ENCODE measurements at regions not wholly inside any gene's neighbourhood (a gene's known extent, or its start where the extent isn't known, plus 50 kb on each side); places are given as distances from the start of the nearest gene placed in this dataset.

DNA sequence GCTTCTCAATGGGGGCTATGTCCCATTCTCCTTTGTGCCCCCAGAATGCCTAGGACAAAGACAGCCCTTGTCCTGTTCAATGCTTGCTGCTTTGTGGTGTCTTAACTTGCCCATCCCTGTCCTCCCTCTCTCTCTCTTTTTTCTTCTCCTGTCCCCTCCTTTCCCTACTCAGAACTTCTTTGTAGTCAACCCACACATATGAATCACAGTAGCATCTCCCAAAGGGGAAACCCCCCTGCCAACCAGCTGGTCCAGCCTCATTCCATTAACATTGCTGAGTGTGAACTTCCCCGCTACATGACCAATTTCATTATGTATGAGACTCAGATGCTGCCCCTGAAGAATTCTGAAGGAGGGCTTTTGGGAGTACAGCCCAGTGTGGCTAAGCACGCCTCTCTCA, 408.3 kb downstream of the ENC1 start:
- Histone ChIP-seq H3K4me3 (ENCODE audit: extremely low read depth, insufficient read depth, low read length, poor library complexity, severe bottlenecking) (no peak overlapping the region), H3K27ac (ENCODE audit: low read depth, low read length, severe bottlenecking) (no peak overlapping the region), H3K4me1 (ENCODE audit: control insufficient read depth, insufficient read depth, low read length, poor library complexity, severe bottlenecking) (peaks cover 15% of the 10 kb centered on the region), H3K36me3 (ENCODE audit: control insufficient read depth, insufficient read depth, low read length) (no peaks in the 10 kb centered on the region), H3K9me3 (ENCODE audit: control insufficient read depth, low read length) (peaks cover 5% of the 10 kb centered on the region)
- WGBS, 2 experiments (ENCODE audit: insufficient coverage in 2 of 2), result 100% methylated on average over 1 of the region's 2 CpGs; no CpG with 5 or more reads in 1 of the 2 experiments

DNA sequence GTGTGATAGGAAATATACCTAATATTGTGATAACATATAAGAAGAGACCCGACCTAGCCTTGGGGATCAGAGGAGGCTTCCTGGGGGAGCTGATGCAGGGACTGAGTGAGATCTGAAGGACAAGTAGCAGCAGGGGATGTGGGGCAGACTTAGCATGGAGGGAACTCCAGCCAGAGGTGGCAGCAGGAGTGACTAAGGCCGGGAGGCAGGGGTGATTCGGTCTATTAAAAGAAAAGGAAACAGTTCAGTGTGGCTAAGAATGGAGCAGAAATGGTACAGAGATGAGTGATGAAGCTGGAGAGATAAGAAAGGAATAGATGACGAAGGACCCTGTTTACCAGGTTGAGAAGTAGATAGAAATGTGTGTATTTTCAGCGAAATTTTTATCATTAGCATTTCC, 408.8 kb downstream of the ENC1 start:
- 84 to 87% methylated on average over 4 to 5 of the region's 5 CpGs for WGBS, 2 experiments (ENCODE audit: insufficient coverage in 2 of 2)
- Histone ChIP-seq H3K4me1 (ENCODE audit: control insufficient read depth, insufficient read depth, low read length, poor library complexity, severe bottlenecking) (peaks cover 15% of the 10 kb centered on the region), H3K36me3 (ENCODE audit: control insufficient read depth, insufficient read depth, low read length) (no peaks in the 10 kb centered on the region), H3K4me3 (ENCODE audit: extremely low read depth, insufficient read depth, low read length, poor library complexity, severe bottlenecking) (no peak overlapping the region), H3K9me3 (ENCODE audit: control insufficient read depth, low read length) (peaks cover 5% of the 10 kb centered on the region), H3K27ac (ENCODE audit: low read depth, low read length, severe bottlenecking) (no peak overlapping the region)

DNA sequence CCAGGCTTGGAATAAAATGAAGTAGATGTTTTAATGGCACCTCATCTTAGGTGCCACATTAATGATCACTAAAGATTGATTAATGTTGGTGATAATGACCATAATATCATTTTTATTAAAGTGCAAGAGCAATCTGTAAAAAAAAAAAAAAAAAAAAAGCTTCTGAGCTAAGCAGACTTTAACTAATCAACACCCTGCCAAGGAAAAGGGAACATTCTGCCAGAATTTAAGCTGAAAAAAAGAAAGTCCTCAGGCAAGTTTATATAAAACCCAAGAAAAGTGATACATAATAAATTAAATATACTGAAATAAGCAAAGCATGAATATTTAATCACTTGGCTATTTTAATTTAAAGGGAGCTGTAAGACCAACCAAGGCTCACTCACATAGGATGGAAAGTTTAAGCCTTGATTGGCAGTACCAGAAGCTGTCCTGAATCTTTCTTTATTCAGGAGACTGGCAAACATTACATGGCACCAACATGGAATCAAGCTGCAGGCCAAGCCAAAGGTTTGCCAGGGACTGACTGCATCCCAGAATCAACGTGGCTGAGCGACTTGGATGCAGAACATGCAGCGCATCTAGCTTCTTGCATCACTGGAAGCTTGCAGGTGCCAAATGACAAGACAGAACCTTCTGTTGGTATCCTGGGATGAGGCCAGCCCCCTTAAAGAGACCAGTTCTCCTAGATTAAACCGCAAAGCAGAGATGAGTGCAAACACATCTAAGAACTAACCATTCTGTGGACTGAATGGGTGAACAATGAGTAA, 413.6 kb downstream of the ENC1 start:
- WGBS, 2 experiments (ENCODE audit: insufficient coverage in 2 of 2), result 79 to 81% methylated on average over 3 of the region's 4 CpGs
- H3K4me1 ChIP-seq (ENCODE audit: control insufficient read depth, insufficient read depth, low read length, poor library complexity, severe bottlenecking), result peaks cover under 1% of the 10 kb centered on the region
- H3K27ac ChIP-seq (ENCODE audit: low read depth, low read length, severe bottlenecking), result no peak overlapping the region
- H3K4me3 ChIP-seq (ENCODE audit: extremely low read depth, insufficient read depth, low read length, poor library complexity, severe bottlenecking), result no peak overlapping the region
- H3K36me3 ChIP-seq (ENCODE audit: control insufficient read depth, insufficient read depth, low read length), result no peaks in the 10 kb centered on the region
- H3K9me3 ChIP-seq (ENCODE audit: control insufficient read depth, low read length), result peaks cover 14% of the 10 kb centered on the region

DNA sequence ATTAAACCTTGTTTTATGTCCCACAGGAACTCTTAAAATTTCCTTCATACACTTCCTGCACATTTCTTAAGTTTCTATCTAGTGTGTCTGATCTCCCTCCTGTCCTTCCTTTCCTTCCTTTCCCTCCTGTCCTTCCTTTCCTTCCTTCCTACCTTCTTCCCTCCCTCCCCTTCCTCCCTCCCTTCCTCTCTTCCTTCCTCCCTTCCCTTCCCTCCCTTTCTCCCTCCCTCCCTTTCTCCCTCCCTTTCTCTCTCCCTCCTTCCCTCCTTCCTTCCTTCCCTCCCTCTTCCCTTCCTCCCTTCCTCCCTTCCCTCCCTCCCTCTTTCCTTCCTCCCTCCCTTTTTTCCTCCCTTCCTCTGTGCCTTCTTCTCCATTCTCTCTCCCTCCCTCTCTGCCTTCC, 414.9 kb downstream of the ENC1 start:
- H3K4me1 ChIP-seq (ENCODE audit: control insufficient read depth, insufficient read depth, low read length, poor library complexity, severe bottlenecking), result no peaks in the 10 kb centered on the region
- no peak overlapping the region for H3K4me3 ChIP-seq (ENCODE audit: extremely low read depth, insufficient read depth, low read length, poor library complexity, severe bottlenecking)
- peaks cover 14% of the 10 kb centered on the region for H3K9me3 ChIP-seq (ENCODE audit: control insufficient read depth, low read length)
- no peak overlapping the region for H3K27ac ChIP-seq (ENCODE audit: low read depth, low read length, severe bottlenecking)
- no peaks in the 10 kb centered on the region for H3K36me3 ChIP-seq (ENCODE audit: control insufficient read depth, insufficient read depth, low read length)

DNA sequence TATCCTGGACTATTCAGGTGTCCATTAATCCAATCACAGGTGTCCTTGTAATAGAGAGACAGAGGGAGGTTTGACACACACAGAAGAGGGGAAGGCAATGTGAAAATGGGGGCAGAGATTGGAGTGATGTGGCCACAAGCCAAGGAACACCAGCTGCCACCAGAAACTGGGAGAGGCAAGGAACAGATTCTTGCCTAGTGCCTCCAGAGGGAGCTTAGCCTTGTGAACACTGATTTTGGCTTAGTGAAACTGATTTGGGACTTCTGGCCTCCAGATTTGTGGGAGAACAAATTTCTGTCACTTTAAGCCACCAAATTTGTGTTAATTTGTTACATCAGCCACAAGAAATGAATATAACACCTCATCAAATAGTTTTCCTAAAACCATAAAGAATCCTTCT, 416.2 kb downstream of the ENC1 start:
- Histone ChIP-seq H3K4me1 (ENCODE audit: control insufficient read depth, insufficient read depth, low read length, poor library complexity, severe bottlenecking) (no peaks in the 10 kb centered on the region), H3K9me3 (ENCODE audit: control insufficient read depth, low read length) (peaks cover 9% of the 10 kb centered on the region), H3K4me3 (ENCODE audit: extremely low read depth, insufficient read depth, low read length, poor library complexity, severe bottlenecking) (no peak overlapping the region), H3K27ac (ENCODE audit: low read depth, low read length, severe bottlenecking) (no peak overlapping the region), H3K36me3 (ENCODE audit: control insufficient read depth, insufficient read depth, low read length) (no peaks in the 10 kb centered on the region)

DNA sequence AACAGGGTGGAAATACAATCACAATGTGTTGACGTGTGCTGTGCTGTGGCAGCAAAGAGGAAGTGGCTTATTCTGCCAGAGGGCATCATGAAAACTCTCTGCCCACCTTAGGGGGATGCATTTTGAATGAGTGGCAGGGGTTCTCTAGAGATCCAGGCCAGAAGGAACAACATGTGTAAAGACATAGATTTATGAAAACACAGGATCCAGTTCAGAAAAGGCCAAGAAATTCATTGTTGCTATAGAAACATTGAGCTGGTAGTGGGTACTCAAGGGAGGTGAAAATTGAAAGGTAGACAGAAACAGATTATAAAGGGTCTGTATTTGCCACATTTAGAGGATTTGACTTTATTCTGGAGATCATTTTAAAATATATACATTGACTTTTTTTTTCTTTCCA, 417.7 kb downstream of the ENC1 start:
- Histone ChIP-seq H3K4me3 (ENCODE audit: extremely low read depth, insufficient read depth, low read length, poor library complexity, severe bottlenecking) (no peak overlapping the region), H3K9me3 (ENCODE audit: control insufficient read depth, low read length) (peaks cover 9% of the 10 kb centered on the region), H3K36me3 (ENCODE audit: control insufficient read depth, insufficient read depth, low read length) (no peaks in the 10 kb centered on the region), H3K4me1 (ENCODE audit: control insufficient read depth, insufficient read depth, low read length, poor library complexity, severe bottlenecking) (no peaks in the 10 kb centered on the region), H3K27ac (ENCODE audit: low read depth, low read length, severe bottlenecking) (no peak overlapping the region)
- WGBS, 2 experiments (ENCODE audit: insufficient coverage in 2 of 2), result 80 to 100% methylated on average over 1 of the region's 1 CpG

DNA sequence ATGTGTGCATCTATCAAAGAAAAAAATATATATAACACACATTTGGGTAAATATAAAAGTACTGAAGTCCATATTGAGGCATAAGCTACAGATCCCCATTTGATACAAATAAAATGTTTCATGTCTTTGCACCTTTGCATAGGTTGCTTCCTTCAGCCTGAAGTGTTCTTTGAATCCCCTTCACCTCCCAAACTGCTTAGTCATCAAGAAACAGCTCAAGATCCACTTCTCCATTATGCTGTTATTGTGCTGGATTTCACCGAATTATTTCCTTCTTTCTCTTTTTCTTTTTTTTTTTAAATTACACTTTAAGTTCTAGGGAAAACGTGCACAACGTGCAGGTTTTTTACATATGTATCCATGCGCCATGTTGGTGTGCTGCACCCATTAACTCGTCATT, 419.1 kb downstream of the ENC1 start:
- no peak overlapping the region for H3K27ac ChIP-seq (ENCODE audit: low read depth, low read length, severe bottlenecking)
- H3K4me3 ChIP-seq (ENCODE audit: extremely low read depth, insufficient read depth, low read length, poor library complexity, severe bottlenecking), result no peak overlapping the region
- no peaks in the 10 kb centered on the region for H3K4me1 ChIP-seq (ENCODE audit: control insufficient read depth, insufficient read depth, low read length, poor library complexity, severe bottlenecking)
- H3K36me3 ChIP-seq (ENCODE audit: control insufficient read depth, insufficient read depth, low read length), result no peaks in the 10 kb centered on the region
- 87 to 90% methylated on average over 2 to 4 of the region's 5 CpGs for WGBS, 2 experiments (ENCODE audit: insufficient coverage in 2 of 2)
- peaks cover 9% of the 10 kb centered on the region for H3K9me3 ChIP-seq (ENCODE audit: control insufficient read depth, low read length)

DNA sequence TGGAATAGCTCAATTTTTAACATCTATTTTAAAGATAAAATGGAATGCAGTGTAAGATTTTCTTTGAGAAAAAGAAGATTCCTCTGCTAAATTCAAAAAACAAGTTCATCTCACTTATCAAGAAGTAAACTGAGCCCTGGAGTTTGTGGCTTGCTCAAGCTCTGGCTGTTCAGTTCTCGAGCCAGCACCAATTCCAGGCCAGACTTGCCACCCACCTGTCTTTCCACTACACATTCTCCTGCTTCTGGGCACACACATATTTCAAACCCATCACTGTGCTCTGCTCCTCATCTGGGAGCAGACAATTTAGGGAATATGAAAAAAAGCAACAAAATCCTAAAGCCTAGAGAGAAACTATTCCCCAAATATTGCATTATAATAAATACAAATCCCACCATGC, 424.5 kb downstream of the ENC1 start:
- H3K27ac ChIP-seq (ENCODE audit: low read depth, low read length, severe bottlenecking), result no peak overlapping the region
- no CpG with 5 or more reads among the region's 1 CpG for WGBS, 2 experiments (ENCODE audit: insufficient coverage in 2 of 2)

DNA sequence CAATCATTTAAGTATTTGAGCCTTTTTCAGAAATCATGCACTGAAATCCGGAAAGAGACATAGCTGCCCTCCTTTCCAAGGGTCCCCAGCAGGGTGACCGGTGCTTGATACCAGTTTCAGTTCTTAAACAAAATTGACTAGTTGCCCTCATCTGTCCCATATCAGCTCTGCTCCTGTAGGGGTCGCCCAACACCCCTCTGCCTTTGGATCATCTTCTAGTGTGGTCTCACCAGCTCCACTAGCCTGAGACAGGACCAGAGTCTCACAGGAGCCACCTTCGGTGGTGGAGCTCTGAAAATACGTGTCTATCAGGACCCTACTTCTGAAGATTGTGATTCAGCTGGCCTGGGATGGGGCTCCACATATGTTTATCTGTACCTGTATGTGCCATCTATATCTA, 428.2 kb downstream of the ENC1 start:
- Histone ChIP-seq H3K36me3 (ENCODE audit: control insufficient read depth, insufficient read depth, low read length) (no peaks in the 10 kb centered on the region), H3K4me1 (ENCODE audit: control insufficient read depth, insufficient read depth, low read length, poor library complexity, severe bottlenecking) (peaks cover 2% of the 10 kb centered on the region), H3K27ac (ENCODE audit: low read depth, low read length, severe bottlenecking) (no peak overlapping the region), H3K4me3 (ENCODE audit: extremely low read depth, insufficient read depth, low read length, poor library complexity, severe bottlenecking) (no peak overlapping the region), H3K9me3 (ENCODE audit: control insufficient read depth, low read length) (no peaks in the 10 kb centered on the region)
- WGBS, 2 experiments (ENCODE audit: insufficient coverage in 2 of 2), result 64 to 73% methylated on average over 4 to 5 of the region's 5 CpGs

More for the DNA sequence above, 424.5 kb downstream of the ENC1 start:
- Histone ChIP-seq H3K4me1 (ENCODE audit: control insufficient read depth, insufficient read depth, low read length, poor library complexity, severe bottlenecking) (peaks cover 2% of the 10 kb centered on the region), H3K36me3 (ENCODE audit: control insufficient read depth, insufficient read depth, low read length) (no peaks in the 10 kb centered on the region), H3K9me3 (ENCODE audit: control insufficient read depth, low read length) (no peaks in the 10 kb centered on the region), H3K4me3 (ENCODE audit: extremely low read depth, insufficient read depth, low read length, poor library complexity, severe bottlenecking) (no peak overlapping the region)

DNA sequence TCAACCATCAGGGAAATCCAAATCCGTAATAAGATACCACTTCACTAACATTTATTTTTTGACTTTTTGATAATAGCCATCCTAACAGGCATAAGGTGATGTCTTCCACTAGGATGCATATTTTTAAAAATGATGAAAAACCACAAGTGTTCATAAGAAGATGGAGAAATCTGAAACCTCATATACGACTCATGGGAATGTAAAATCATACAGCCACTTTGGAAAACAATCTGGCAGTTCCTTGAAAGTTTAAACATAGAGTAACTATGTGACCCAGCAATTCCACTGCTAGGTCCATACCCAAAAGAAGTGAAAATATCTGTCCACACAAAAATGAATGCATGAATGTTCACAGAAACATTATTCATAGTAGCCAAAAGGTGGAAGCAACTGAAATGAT, 431.0 kb downstream of the ENC1 start:
- Histone ChIP-seq H3K4me1 (ENCODE audit: control insufficient read depth, insufficient read depth, low read length, poor library complexity, severe bottlenecking) (no peaks in the 10 kb centered on the region), H3K27ac (ENCODE audit: low read depth, low read length, severe bottlenecking) (no peak overlapping the region), H3K4me3 (ENCODE audit: extremely low read depth, insufficient read depth, low read length, poor library complexity, severe bottlenecking) (no peak overlapping the region), H3K9me3 (ENCODE audit: control insufficient read depth, low read length) (no peaks in the 10 kb centered on the region), H3K36me3 (ENCODE audit: control insufficient read depth, insufficient read depth, low read length) (no peaks in the 10 kb centered on the region)
- 83 to 100% methylated on average over 1 of the region's 2 CpGs for WGBS, 2 experiments (ENCODE audit: insufficient coverage in 2 of 2)

DNA sequence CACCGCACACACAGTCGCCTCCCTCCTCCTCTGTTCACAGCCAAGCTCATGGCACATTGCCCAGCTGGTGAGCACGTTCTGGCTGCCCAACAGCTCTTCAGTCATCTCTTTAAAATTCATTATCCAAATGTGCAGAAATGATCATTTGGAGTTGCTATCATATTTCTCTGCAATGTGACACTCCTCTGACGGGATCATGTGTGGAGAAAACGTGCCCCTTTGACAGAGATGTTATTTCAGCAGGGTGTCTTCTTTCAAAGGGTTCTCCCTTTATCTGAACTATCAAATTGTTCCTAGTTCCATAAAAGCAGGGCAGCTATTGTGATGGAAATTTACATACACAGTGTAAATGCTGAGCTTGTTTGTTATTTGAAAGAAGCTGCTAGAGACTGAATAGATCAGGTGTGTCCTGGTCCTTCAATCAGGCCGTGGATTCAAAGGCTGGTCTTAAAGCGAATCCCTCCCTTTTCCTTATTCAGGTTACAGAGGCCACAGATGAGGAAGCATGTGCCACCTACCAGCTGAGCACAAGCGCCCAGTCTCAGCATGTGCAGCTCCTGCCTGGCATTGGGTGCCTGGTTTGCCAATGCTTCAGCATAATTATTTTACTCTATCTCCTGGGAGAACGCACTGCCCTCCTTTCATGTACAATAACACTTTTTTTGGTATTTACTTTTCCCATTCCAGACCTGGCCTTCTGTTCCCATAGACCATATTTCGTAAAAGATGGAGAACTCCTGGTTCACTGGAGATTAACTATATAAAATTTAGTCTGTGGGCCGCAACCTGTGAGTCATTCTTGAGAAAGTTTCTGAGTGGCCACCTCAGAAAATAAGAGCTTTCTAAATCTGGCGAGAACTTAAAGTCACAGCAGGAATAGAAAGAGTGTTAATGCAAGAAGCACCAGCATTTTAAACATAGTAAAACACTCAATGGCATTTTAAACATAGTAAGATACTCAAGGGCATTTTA, 433.7 kb downstream of the ENC1 start:
- 71 to 82% methylated on average over 7 to 8 of the region's 12 CpGs for WGBS, 2 experiments (ENCODE audit: insufficient coverage in 2 of 2)
- Histone ChIP-seq H3K4me1 (ENCODE audit: control insufficient read depth, insufficient read depth, low read length, poor library complexity, severe bottlenecking) (no peaks in the 10 kb centered on the region), H3K9me3 (ENCODE audit: control insufficient read depth, low read length) (no peaks in the 10 kb centered on the region), H3K36me3 (ENCODE audit: control insufficient read depth, insufficient read depth, low read length) (no peaks in the 10 kb centered on the region), H3K4me3 (ENCODE audit: extremely low read depth, insufficient read depth, low read length, poor library complexity, severe bottlenecking) (no peak overlapping the region), H3K27ac (ENCODE audit: low read depth, low read length, severe bottlenecking) (no peak overlapping the region)

Data from mesodermal cell (in vitro differentiated cells).